ENCODE measurements at regions not wholly inside any gene's neighbourhood (a gene's known extent, or its start where the extent isn't known, plus 50 kb on each side); places are given as distances from the start of the nearest gene placed in this dataset.

- Histone ChIP-seq H3K27me3 (no peaks in the 10 kb centered on the region), H3K36me3 (no peaks in the 10 kb centered on the region), H3K27ac (no peak overlapping the region), H3K9me3 (no peaks in the 10 kb centered on the region), H3K4me3 (no peak overlapping the region), H3K4me1 (no peaks in the 10 kb centered on the region)
- TF ChIP-seq POLR2A (IDR thresholded peaks at IDR 0.05): no peak
- TF ChIP-seq CTCF (IDR thresholded peaks at IDR 0.05): no peak
- TF ChIP-seq POLR2AphosphoS5 (IDR thresholded peaks at IDR 0.05): no peak
- intact Hi-C loops (cut with DNase I; ENCODE audit: low total_unique reads): no loop called here
- no peak for DNase-seq (ENCODE audit: low spot score in 2 of 2)
Measured at GRCh38 chr5:11992518-11992917, 88.3 kb upstream of the CTNND2 start.

DNA sequence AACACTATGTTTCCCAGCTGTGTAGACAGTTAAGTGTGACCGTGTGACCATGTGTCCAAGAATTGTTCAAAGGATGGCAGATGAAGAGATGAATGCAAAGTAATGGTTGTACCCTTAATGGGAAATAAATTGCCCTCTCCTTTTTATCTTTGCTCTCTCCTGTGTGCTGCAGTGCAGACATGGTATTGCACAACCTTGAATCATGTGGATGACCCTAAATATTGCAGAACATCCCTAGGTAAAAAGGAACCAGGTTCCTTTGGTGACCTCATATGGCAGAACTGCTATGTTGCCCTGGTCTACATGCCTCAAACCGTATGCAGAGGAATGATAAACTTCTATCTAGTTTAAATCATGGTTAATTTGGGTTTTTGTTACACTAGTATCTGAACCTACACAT, 81.7 kb upstream of the CTNND2 start:
- H3K27me3 ChIP-seq: no peaks in the 10 kb centered on the region
- H3K36me3 ChIP-seq: no peaks in the 10 kb centered on the region
- H3K9me3 ChIP-seq: no peaks in the 10 kb centered on the region
- H3K27ac ChIP-seq: no peak overlapping the region
- no peak for TF ChIP-seq POLR2AphosphoS5 (IDR thresholded peaks at IDR 0.05)
- no peak for TF ChIP-seq POLR2A (IDR thresholded peaks at IDR 0.05)
- TF ChIP-seq CTCF (IDR thresholded peaks at IDR 0.05): no peak
- H3K4me1 ChIP-seq: no peaks in the 10 kb centered on the region
- DNase-seq (ENCODE audit: low spot score in 2 of 2): no peak
- intact Hi-C loops (cut with DNase I; ENCODE audit: low total_unique reads): no loop called here
- no peak overlapping the region for H3K4me3 ChIP-seq

DNA sequence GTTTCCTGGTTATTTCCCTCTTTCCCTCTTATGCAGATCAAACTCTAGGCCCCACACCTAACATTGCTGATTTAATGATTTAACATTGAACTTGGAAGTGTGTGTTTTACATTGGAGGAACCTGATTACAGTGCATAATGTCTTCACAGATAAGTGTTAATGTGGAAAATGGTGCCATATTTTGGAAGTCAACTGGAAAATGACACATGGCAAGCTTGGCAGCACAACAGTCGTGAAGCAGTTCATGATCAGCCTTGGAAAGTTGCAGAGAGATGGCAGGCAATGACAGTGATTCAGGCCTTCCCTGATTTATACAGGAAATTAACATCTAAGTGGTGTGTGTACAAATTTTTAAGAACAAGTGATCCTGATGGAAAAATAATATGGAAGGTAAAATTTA, 80.0 kb upstream of the CTNND2 start:
- Histone ChIP-seq H3K27ac (no peak overlapping the region), H3K4me1 (no peaks in the 10 kb centered on the region), H3K4me3 (no peak overlapping the region), H3K9me3 (no peaks in the 10 kb centered on the region), H3K36me3 (no peaks in the 10 kb centered on the region), H3K27me3 (no peaks in the 10 kb centered on the region)
- no peak for DNase-seq (ENCODE audit: low spot score in 2 of 2)
- TF ChIP-seq POLR2A (IDR thresholded peaks at IDR 0.05) (no peak), CTCF (IDR thresholded peaks at IDR 0.05) (no peak), POLR2AphosphoS5 (IDR thresholded peaks at IDR 0.05) (no peak)
- intact Hi-C loops (cut with DNase I; ENCODE audit: low total_unique reads): no loop called here

DNA sequence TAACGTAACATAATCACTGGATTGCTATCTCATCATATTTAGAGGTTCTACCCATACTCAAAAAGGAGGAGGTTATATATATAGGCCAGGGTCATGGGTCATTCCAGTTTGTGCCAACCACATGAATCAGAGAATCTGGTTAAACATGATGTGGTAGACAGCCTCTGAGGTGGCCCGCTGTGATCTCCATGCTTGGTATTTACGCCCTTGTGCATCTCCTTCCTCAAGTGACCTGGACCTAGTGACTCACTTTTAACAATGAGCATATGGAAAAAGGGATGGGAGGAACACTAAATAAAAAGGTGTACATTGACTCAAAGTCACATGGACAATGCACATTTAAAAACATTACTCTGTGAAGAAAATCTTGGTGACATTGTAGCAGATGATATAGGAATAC, 77.7 kb upstream of the CTNND2 start:
- no peak for DNase-seq (ENCODE audit: low spot score in 2 of 2)
- H3K36me3 ChIP-seq: no peaks in the 10 kb centered on the region
- H3K27ac ChIP-seq: no peak overlapping the region
- no peak overlapping the region for H3K4me3 ChIP-seq
- no peaks in the 10 kb centered on the region for H3K9me3 ChIP-seq
- TF ChIP-seq POLR2A (IDR thresholded peaks at IDR 0.05) (no peak), CTCF (IDR thresholded peaks at IDR 0.05) (no peak), POLR2AphosphoS5 (IDR thresholded peaks at IDR 0.05) (no peak)
- no peaks in the 10 kb centered on the region for H3K4me1 ChIP-seq
- H3K27me3 ChIP-seq: no peaks in the 10 kb centered on the region
- intact Hi-C loops (cut with DNase I; ENCODE audit: low total_unique reads): no loop called here

DNA sequence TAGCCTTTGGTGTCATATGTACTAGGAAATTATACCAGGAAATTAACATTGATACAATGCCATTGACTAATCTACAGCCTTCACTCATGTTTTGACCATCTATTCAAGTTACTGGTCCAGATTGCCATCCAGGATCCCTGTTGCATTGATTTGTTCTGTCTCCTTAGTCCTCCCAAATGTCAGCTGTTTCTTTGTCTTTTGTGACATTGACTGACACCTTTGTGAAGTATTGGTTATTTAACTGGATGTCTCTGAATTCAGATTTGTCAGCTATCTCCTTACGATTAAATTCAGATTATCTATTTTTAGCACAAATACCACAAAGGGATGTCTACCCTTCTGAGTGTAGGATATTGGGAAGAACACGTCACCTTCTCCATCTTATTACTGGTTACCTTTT, 73.7 kb upstream of the CTNND2 start:
- Histone ChIP-seq H3K36me3 (no peaks in the 10 kb centered on the region), H3K4me3 (no peak overlapping the region), H3K4me1 (no peaks in the 10 kb centered on the region), H3K9me3 (no peaks in the 10 kb centered on the region), H3K27me3 (no peaks in the 10 kb centered on the region), H3K27ac (no peak overlapping the region)
- TF ChIP-seq CTCF (IDR thresholded peaks at IDR 0.05) (no peak), POLR2A (IDR thresholded peaks at IDR 0.05) (no peak), POLR2AphosphoS5 (IDR thresholded peaks at IDR 0.05) (no peak)
- no peak for DNase-seq (ENCODE audit: low spot score in 2 of 2)
- intact Hi-C loops (cut with DNase I; ENCODE audit: low total_unique reads): no loop called here

Data from breast epithelium (tissue), 4 donors.